Activated effector memory CD4-positive, alpha-beta T cell treated with Interleukin-2 at 50 U/mL for 16 hours (primary cell): ENCODE measurements at regions not wholly inside any gene's neighbourhood (a gene's known extent, or its start where the extent isn't known, plus 50 kb on each side); places are given as distances from the start of the nearest gene placed in this dataset.
"Not testable (repeated sequence)": the region's sequence is repeated elsewhere in the genome, so short reads cannot be mapped to it uniquely, and the experiment has no call there.

Experiments used
- DNase-seq: peaks from one replicate; pipeline ENCODE4 v3.0.0-alpha.2; 2020

DNA sequence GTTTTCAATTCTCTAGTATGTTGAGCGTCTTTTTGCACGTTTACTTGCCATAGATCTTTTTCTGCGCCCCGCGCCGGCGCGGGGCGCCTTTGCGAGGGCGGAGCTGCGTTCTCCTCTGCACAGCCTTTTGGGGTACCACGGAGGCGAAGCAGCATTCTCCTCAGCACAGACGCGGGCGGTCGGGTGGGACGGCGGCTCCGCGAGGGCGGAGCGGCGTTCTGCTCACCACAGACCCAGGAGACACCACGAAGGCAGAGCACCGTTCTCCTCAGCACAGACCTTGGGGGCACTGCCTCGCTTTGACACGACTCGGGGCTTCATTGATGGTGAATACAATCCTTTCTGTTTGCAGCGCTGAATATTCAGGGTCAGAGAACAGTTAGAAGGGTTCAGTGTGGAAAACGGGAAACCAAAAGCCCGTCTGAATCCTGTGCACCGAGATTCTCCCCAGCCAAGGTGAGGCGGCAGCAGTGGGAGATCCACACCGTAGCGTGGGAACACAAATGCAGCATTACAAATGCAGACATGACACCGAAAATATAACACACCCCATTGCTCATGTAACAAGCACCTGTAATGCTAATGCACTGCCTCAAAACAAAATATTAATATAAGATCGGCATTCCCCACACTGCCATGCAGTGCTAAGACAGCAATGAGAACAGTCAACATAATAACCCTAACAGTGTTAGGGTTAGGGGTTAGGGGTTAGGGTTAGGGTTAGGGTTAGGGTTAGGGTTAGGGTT lies 190.7 kb upstream of the VIPR2 start:
- DNase-seq = not testable (repeated sequence)

DNA sequence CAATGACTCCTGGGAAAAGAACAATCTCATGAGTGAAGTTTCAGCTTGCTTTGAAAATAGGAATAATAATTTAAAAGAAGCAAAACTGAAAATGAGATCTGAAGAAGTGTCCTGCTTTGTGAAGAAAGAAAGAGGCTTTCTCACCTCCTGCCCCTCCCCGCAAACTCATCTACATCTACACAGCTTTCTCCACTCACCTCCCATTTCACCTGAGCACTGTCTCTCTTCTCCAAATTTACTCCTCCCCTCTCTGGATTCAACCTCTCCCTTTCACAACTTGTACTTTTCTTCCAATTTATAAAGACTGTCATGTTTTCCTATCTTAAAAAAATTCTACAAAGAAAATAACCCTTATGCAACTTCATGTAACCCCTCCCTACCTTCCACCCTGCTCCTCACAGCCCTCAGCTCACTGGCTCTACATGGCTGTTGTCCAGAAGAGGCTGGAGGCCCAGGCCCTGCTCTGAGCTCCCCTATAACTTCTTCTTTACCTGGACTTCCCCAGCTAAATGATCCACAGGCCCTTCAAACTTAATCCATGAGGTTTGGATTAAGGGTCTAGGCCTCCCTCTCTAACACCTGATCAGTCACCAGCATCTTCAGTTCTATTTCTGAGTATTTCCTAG lies 188.3 kb upstream of the VIPR2 start:
- not testable (repeated sequence) for DNase-seq

DNA sequence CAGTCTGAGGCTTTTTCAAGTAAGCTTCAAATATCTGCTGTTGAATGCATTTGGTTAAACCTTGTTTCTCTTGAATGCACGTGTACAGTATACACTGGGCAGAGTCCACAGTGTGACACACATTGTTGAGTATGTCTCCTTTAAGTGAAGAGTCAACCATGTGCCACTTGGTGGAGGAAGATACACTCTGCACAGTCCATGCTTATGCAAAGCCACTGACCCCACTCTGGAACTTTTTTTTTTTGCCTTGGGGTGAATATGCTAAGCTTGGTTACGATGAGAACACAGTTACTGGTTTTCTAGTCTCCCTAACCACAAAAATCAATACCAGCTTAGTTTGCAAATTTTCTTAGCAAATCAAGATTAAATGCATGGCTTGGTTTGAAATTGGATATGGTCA lies 186.8 kb upstream of the VIPR2 start:
- DNase-seq = no peak

GRCh38 chr7:159329818-159330378 lies 185.2 kb upstream of the VIPR2 start:
- no peak for DNase-seq

DNA sequence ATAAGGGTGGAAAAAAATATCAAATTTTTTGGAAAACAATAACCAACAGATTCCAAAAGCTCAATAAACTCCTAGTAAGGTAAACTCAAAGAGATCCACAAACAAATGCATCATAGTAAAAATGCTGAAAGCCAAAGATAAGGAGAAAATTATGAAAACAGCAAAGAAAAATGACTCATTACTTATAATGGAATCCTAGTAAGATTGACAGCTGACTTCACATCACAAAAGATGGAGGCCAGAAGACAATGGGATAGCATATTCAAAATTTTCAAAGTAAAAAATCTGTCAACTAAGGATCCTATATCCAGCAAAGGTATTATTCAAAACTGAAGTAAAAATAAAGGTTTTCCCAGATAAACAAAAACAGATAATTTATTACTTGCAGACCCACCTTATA lies 183.4 kb upstream of the VIPR2 start:
- no peak for DNase-seq

DNA sequence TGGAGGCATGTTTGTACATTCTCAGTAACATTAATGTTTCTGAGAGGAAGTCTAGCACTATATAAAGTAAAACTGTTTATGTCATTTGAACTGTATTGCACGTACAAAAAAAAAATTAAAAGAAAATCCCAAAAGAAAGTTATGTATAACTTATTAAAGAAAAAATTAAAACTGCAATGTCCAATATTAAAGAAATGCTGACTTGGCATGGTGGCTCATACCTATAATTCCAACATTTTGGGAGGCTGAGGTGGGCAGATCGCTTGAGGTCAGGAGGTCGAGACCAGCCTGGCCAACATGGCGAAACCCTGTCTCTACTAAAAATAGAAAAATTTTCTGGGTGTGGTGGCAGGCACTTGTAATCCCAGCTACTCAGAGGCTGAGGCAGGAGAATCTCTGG lies 178.7 kb upstream of the VIPR2 start:
- DNase-seq = no peak

DNA sequence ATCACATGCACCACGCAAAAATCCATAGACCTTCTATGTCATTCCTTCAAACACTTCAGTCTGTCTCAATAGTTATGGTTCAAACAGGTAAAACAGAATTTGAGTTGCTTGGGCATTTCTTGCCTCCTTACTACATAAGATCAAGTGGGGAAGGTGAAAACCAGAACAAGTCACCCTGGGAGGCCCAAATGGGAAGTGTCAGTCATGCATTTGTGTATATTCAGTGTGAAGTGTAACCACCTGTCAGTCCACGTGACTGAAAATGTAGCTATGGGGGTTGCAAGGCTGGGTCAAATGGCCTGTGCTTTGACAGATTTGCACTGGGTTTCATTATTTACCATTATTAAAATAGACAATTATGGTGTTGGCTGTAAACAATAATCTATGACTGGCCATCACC lies 176.6 kb upstream of the VIPR2 start:
- DNase-seq = no peak

DNA sequence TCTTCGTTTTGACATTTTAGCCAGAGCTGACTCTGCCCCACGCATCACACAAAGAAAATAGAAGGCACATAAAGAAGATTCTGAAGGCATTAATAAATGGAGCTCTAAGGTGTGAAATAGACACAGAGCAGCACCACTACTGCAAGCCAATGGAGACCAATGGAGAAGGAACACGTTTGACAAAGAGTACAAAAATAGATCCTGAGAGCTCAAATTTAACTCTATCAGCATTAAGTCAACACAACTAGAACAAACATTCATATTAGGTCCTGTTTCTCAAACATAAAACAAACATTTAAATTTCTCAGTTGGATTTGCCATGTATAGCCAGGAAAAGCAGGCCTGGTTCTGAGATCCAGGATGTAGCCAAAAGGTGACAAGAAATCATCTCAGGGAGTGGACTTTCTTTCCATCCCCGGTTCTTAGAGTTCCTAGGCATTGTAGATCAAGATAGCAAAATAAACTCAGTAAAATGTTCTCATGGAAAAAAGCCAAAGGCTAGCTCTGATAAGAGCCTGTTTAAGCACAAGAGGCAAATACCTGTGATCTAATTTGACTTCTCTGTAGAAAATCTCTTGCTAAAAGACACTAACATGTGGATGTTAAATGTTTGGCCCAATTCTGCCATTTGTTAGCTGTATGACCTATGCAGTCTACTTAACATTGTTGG lies 174.2 kb upstream of the VIPR2 start:
- DNase-seq = no peak

- no peak for DNase-seq
These were observed 172.6 kb upstream of the VIPR2 start for GRCh38 chr7:159317294-159317693.

GRCh38 chr7:159311172-159311494 lies 166.5 kb upstream of the VIPR2 start:
- no peak for DNase-seq

GRCh38 chr7:159310457-159311171 lies 165.9 kb upstream of the VIPR2 start:
- DNase-seq = no peak

DNA sequence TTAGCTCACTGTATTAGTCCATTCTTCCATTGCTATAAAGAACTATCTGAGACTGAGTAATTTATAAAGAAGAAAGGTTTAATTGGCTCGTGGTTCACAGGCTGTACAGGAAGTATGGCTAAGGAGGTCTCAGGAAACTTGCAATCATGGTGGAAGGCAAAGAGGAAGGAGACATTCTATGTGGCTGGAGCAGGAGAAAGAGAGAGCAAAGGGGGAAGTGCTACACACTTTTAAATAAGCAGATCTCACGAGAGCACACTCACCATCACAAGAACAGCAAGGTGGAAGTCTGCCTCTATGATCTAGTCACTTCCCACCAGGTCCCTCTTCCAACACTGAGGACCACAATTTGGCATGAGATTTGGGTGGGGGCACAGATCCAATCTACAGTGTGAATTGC lies 164.5 kb upstream of the VIPR2 start:
- not testable (repeated sequence) for DNase-seq

GRCh38 chr7:159306012-159306411 lies 161.3 kb upstream of the VIPR2 start:
- DNase-seq = no peak

GRCh38 chr7:159305185-159305584 lies 160.5 kb upstream of the VIPR2 start:
- not testable (repeated sequence) for DNase-seq

DNA sequence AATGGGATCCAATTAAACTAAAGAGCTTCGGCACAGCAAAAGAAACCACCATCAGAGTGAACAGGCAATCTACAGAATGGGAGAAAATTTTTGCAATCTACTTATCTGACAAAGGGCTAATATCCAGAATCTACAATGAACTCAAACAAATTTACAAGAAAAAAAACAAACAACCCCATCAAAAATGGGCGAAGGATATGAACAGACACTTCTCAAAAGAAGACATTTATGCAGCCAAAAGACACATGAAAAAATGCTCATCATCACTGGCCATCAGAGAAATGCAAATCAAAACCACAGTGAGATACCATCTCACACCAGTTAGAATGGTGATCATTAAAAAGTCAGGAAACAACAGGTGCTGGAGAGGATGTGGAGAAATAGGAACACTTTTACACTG lies 158.8 kb upstream of the VIPR2 start:
- DNase-seq = not testable (repeated sequence)

DNA sequence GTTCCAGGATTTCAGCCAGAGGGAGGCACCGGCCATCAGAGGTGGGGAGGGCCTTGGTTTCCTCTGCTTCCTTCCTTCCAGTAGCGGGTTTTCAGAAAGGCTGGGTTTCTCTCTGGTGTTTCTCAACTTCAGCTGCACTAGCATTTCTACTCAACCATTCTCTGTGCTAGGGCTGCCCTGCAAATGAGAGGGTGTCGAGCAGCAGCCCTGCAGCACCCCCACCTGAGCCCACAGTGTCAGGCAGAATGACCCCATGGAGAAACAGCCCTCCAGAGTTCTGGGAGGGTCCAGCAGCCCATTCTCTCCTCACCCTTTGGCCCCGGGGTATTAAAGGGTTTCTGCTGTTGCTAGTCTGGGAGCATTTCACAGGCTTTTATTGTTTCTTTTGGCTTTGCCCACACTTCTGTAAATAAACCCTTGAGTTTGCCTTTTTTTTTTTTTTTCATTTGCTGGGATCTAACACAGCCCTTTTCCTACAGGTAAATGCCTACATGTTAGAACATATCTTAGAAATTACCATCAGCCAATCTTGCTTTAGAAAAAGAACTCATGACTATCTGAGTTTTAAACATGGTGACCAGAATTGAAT lies 151.5 kb upstream of the VIPR2 start:
- DNase-seq = no peak

DNA sequence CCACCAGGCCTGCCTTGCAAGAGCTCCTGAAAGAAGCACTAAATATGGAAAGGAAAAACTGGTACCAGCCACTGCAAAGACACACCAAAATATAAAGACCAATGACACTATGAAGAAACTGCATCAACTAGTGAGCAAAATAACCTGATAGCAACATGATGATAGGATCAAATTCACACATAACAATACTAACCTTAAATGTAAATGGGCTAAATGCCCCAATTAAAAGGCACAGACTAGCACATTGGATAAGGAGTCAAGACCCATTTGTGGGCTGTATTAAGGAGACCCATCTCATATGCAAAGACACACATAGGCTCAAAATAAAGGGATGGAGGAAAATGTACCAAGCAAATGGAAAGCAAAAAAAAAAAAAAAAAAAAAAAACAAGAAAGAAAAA lies 141.8 kb upstream of the VIPR2 start:
- not testable (repeated sequence) for DNase-seq

GRCh38 chr7:159281573-159281972 lies 136.9 kb upstream of the VIPR2 start:
- DNase-seq = no peak

- no peak for DNase-seq
These were observed 135.3 kb upstream of the VIPR2 start for GRCh38 chr7:159280008-159280407.

DNA sequence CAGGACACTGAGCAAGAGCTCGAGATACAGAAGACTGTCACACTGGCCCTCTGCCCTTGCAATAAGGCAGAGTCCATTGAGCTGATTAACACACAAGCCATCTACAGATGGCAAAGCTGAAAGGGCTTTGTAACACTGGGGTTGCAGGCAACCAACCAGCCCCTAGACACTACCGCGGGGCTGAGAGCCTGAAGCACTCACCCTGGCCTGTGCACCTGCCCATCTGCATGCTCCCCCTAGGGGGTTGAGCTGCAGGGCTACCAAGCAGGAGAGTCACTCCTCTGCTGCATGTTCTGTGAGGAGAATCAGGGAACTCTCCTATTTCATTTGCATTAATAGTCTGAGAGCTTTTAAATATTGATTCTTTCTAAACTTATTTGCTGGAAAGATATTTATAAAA lies 128.1 kb upstream of the VIPR2 start:
- no peak for DNase-seq

DNA sequence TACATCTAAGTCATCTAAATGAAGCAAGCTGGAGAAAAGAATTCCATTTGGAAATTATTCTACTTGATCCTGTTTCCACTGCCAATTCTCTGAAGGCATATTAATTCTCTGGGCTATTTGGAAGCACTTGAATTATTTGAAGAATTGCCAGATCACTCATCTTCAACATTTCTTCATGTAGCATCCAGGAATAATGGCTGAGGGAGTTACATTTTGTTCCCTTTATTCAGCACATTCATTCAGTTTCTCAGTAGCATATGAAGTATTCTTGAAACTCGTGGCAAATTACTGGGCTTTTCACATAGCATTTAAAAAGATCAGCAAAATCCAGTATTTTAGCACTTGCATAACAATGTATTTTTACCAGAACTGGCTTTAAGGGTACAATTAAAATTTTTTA lies 127.1 kb upstream of the VIPR2 start:
- no peak for DNase-seq

DNA sequence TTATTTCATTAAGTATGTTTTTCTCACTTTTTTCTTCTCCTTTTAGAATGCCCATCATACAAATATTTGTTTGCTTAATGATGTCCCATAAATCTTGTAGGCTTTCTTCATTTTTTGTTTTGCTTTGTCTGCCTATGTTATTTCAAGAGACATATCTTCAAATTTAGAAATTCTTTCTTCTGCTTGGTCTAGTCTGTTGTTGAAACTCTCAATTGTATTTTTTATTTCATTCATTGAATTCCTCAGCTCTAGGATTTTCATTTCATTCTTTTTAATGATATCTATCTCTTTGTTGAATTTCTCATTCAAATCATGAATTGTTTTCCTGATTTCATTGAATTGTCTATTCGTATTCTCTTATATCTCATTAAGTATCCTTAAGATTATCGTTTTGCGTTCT lies 125.1 kb upstream of the VIPR2 start:
- no peak for DNase-seq

GRCh38 chr7:159263430-159263829 lies 118.8 kb upstream of the VIPR2 start:
- DNase-seq = no peak
